ENCODE measurements at regions not wholly inside any gene's neighbourhood (a gene's known extent, or its start where the extent isn't known, plus 50 kb on each side); places are given as distances from the start of the nearest gene placed in this dataset.
"Not testable (repeated sequence)": the region's sequence is repeated elsewhere in the genome, so short reads cannot be mapped to it uniquely, and the experiment has no call there.

DNA sequence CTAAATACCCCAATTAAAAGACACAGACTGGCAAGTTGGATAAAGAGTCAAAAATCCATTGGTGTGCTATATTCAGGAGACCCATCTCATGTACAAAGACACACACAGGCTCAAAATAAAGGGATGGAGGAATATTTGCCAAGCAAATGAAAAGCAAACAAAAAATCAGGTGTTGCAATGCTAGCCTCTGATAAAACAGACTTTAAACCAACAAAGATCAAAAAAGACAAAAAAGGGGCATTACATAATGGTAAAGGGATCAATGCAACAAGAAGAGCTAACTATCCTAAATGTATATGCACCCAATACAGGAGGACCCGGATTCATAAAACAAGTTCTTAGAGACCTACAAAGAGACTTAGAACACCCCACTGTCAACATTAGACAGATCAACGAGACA is 177.4 kb downstream of the RAMP3 start:
- not testable (repeated sequence) for H3K4me3 ChIP-seq (ENCODE audit: low read length); DNase-seq (ENCODE audit: low read depth, low spot score)

- no peak for DNase-seq (ENCODE audit: low read depth, low spot score)
- H3K4me3 ChIP-seq (ENCODE audit: low read length), result peak overlapping the region; percentile 16
Observed at GRCh38 chr7:45342236-45342635, 184.6 kb downstream of the RAMP3 start.

GRCh38 chr7:45343746-45344145 is 186.2 kb downstream of the RAMP3 start:
- H3K4me3 ChIP-seq (ENCODE audit: low read length), result no peak overlapping the region
- no peak for DNase-seq (ENCODE audit: low read depth, low spot score)

DNA sequence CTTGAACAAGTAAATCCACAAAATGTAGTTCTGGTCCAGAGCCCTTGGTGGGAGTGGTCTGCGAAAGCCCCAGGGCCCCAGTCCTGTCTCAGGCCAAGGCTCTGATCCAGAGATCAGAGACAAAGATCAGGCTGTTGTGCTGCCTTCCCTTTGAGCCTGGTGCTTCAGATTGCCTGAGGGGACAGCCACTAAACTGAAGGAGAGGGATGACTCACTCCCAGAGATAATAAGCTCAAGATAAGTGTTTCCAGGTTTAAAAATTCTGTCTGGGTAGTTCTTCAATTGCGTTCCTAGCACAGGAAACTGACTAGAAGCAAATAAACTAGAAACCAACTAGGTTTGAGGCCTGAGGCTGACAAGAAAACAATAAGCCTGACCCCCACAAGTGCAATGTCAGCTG is 190.2 kb downstream of the RAMP3 start:
- no peak for DNase-seq (ENCODE audit: low read depth, low spot score)

DNA sequence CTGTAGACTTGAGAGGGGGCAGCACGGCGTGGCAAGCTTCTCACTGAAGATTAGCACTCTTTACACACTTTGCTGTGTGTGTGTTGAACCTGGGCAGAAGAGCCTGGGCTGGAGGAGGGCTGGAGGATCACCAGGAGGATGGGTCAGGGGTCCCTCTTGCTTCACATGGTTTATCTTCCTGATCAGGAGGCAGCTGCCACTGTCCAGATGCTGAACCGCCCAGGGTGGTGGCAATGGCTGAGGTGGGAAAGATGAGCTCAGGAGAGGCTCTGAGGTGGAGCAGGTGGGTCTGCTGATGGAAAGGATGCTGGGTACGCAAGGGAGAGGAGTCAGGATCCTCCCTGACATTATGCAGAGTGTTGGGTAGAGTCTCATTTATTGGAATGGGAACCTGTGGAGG is 191.5 kb downstream of the RAMP3 start:
- DNase-seq (ENCODE audit: low read depth, low spot score), result no peak
- no peak overlapping the region for H3K4me3 ChIP-seq (ENCODE audit: low read length)

More for the DNA sequence above, 190.2 kb downstream of the RAMP3 start:
- no peak overlapping the region for H3K4me3 ChIP-seq (ENCODE audit: low read length)

- no peak for DNase-seq (ENCODE audit: low read depth, low spot score)
- no peak overlapping the region for H3K4me3 ChIP-seq (ENCODE audit: low read length)
Observed at GRCh38 chr7:45350896-45351295, 193.3 kb downstream of the RAMP3 start.

DNA sequence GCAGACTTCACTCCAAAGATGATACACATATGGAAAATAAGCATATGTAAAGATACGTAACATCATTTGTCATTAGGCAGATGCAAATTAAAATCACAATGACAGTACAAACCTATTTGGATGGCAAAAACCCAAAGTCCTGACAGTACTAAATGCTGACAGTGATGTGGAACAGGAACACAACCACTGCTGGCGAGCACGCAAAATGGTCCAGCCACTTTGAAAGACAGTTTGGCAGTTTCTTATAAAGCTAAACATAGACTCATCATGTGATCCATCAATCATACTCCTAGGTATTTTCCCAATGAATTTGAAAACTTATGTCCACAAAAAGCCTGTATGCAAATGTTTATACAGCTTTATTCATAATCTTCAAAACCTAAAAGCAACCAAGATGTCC is 200.7 kb downstream of the RAMP3 start:
- H3K4me3 ChIP-seq (ENCODE audit: low read length), result no peak overlapping the region
- DNase-seq (ENCODE audit: low read depth, low spot score), result no peak

DNA sequence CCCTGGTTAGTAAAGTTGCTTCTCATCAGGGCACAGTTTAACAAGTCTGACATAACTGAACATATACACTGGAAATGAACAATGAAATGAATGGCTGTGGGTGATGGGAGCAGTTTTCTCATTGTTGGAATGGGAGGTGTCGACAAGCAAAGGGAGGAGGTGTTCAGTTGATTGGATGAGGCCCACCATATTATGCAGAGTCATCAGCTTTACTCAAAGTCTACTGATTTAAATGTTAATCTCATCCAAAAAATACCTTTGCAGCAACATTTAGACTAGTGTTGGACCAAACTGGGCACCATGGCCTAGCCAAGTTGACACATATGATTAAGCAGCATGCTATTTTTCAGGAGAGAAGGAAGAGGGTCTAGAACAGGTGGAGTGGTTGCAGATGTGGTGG is 201.7 kb downstream of the RAMP3 start:
- no peak overlapping the region for H3K4me3 ChIP-seq (ENCODE audit: low read length)
- no peak for DNase-seq (ENCODE audit: low read depth, low spot score)

DNA sequence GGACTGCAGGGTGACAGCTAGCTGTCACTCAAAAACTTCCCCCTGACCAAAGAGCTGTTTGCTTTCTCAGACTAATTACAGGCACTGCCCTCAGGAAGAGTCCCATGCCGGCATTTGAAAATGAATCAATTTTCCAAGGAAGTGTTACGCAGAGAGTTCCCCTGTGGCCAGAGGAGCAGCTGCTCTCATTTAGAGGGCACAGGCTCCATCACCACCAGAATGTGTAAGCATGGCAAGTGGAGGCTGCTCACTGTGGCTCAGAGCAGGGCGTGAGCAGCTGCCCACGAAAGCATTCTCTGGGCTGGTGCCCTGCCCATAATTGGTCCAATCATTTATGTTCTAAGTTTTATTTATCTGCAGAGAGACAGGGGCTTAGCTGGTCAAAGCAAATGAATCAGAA is 202.2 kb downstream of the RAMP3 start:
- H3K4me3 ChIP-seq (ENCODE audit: low read length), result no peak overlapping the region
- DNase-seq (ENCODE audit: low read depth, low spot score), result no peak

- DNase-seq (ENCODE audit: low read depth, low spot score), result no peak
- no peak overlapping the region for H3K4me3 ChIP-seq (ENCODE audit: low read length)
Observed at GRCh38 chr7:45363669-45364068, 206.1 kb downstream of the RAMP3 start.

- H3K4me3 ChIP-seq (ENCODE audit: low read length), result no peak overlapping the region
- DNase-seq (ENCODE audit: low read depth, low spot score), result no peak
Observed at GRCh38 chr7:45365341-45365740, 207.8 kb downstream of the RAMP3 start.

- DNase-seq (ENCODE audit: low read depth, low spot score), result no peak
Observed at GRCh38 chr7:45366475-45366874, 207.7 kb upstream of the ADCY1 start.

DNA sequence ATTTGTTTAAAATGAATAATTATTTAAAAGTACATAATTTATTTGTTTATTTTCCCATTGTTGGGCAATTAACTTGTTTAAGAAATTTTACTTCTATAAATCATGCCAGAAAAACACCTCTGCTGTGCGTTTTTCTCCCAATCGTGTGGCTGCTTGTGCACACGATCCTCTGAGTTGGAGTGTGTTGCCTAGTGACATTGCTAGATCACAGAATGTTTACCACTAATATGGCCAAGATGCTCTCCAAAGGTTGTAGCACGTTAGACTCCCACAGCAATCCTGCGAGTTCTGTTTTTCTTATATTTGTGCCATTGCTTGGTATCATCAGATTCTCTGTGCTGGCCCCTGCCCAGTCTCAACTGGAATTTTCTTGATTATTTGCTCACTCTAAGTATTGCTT is 207.1 kb upstream of the ADCY1 start:
- no peak for DNase-seq (ENCODE audit: low read depth, low spot score)
- no peak overlapping the region for H3K4me3 ChIP-seq (ENCODE audit: low read length)

More at GRCh38 chr7:45366475-45366874, 207.7 kb upstream of the ADCY1 start:
- no peak overlapping the region for H3K4me3 ChIP-seq (ENCODE audit: low read length)

- DNase-seq (ENCODE audit: low read depth, low spot score), result no peak
- no peak overlapping the region for H3K4me3 ChIP-seq (ENCODE audit: low read length)
Observed at GRCh38 chr7:45368129-45368807, 205.9 kb upstream of the ADCY1 start.

- no peak overlapping the region for H3K4me3 ChIP-seq (ENCODE audit: low read length)
- DNase-seq (ENCODE audit: low read depth, low spot score), result no peak
Observed at GRCh38 chr7:45384499-45384898, 189.7 kb upstream of the ADCY1 start.

- DNase-seq (ENCODE audit: low read depth, low spot score), result no peak
- H3K4me3 ChIP-seq (ENCODE audit: low read length), result no peak overlapping the region
Observed at GRCh38 chr7:45387837-45388236, 186.3 kb upstream of the ADCY1 start.

DNA sequence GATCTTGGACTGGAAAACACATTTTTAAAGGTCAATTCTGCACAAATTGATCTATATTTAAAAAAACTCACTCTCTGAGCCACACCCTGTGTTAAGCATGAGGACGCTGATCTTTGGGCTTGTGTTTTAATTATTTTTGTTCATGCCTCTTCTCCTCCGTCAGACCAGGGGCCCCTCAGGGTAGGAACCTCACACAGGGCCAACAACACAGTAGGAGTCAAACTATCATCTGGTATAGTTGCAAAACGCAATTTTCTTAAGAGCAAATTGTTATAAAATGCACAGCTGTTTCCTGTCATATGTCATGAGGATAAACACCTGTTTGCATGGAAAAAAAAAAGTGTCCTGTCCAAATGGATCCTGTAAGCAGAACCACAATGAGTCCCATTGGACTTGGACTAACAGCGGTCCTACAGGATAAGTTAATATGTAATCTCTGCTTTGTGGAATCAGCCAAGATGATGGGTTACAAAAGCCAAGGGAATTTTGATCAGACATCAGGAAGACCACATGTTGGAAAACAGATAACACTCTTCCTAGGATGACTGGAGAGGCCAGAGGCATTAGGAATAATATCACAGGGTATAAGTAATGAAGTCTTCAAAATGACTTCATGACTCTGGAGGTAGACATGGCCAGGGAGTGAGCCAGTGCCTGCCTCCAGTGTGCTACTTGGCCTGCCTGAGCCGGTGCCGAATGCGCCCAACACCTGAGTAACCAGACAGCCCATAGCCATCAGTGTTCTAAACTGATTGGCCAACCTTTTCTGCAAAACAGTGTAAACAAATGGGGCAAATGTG is 184.9 kb upstream of the ADCY1 start:
- DNase-seq (ENCODE audit: low read depth, low spot score), result no peak
- no peak overlapping the region for H3K4me3 ChIP-seq (ENCODE audit: low read length)

- H3K4me3 ChIP-seq (ENCODE audit: low read length), result no peak overlapping the region
- no peak for DNase-seq (ENCODE audit: low read depth, low spot score)
Observed at GRCh38 chr7:45390180-45390579, 184.0 kb upstream of the ADCY1 start.

DNA sequence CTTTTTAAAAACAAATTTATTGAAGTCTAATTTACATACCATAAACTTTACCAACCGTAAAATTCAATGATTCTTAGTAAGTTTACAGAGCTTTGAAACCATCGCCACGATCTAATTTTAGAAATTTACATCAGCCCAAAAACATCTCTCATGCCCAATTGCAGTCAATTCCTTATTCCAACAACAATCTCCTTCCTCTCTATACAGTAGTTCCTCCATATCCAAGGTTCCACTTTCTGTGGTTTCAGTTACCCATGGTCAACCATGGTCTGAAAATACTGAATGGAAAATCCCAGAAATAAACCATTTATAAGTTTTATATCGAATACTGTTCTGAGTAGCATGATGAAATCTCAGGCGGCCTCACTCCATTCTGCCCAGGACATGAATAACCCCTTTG is 183.4 kb upstream of the ADCY1 start:
- DNase-seq (ENCODE audit: low read depth, low spot score), result no peak
- no peak overlapping the region for H3K4me3 ChIP-seq (ENCODE audit: low read length)

GRCh38 chr7:45391618-45392451 is 182.3 kb upstream of the ADCY1 start:
- no peak for DNase-seq (ENCODE audit: low read depth, low spot score)
- H3K4me3 ChIP-seq (ENCODE audit: low read length), result no peak overlapping the region

All from Jurkat, Clone E6-1 (cell line).